Jurkat, Clone E6-1 (cell line): ENCODE measurements at regions not wholly inside any gene's neighbourhood (a gene's known extent, or its start where the extent isn't known, plus 50 kb on each side); places are given as distances from the start of the nearest gene placed in this dataset.
"Not testable (repeated sequence)": the region's sequence is repeated elsewhere in the genome, so short reads cannot be mapped to it uniquely, and the experiment has no call there.

Experiments
- DNase-seq: peaks from one replicate; pipeline ENCODE4 v3.0.0-alpha.2; 2011; ENCODE audit warnings: low read depth, low spot score
- H3K4me3 ChIP-seq: 2 replicates; pipeline ENCODE4 v1.5.1; 2011; ENCODE audit warnings: mild to moderate bottlenecking, low read length, control low read depth, moderate library complexity

- H3K4me3 ChIP-seq, result no peak overlapping the region
- no peak for DNase-seq
These were observed 890.9 kb downstream of the GBE1 start for GRCh38 chr3:80870476-80871041.

GRCh38 chr3:80855482-80855881, 906.0 kb downstream of the GBE1 start:
- H3K4me3 ChIP-seq, result no peak overlapping the region
- no peak for DNase-seq

GRCh38 chr3:80836395-80836794, 925.0 kb downstream of the GBE1 start:
- DNase-seq, result no peak
- no peak overlapping the region for H3K4me3 ChIP-seq

DNA sequence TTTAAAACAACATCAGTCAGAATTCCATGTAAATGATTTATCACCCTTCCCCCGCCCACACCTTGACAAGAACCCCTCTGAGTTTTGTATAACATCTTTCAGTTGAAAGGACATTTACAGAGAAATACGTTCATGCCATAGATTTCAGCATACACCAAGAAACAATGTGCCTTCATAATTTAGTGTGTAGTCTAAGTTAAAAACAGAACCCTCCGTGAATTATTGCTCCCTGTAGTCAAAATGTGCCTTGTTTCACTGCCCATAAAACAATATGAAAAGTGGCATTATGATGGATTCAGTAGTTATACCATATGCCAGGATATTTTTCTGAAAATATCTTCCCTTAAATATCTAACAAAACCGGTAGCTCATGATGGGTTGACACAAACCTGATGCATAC, 953.9 kb downstream of the GBE1 start:
- H3K4me3 ChIP-seq, result no peak overlapping the region
- DNase-seq, result no peak

DNA sequence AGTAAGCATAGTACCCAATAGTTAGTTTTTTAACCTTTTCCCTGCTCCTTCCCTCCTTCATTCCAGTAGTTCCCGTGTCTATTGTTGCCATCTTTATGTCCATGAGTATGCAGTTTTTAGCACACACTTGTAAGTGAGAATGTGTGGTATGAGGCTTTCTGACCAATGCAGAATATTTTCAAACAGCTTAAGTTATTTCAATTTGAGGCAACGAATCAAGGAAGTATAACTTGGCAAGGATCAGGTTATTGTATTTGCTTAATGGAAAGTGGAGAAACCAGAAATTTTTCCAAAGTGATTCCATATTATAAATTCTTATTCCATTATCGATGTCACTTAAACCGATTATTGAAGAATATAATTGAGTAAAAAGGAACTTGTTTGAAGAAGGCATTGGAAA, 954.8 kb downstream of the GBE1 start:
- no peak overlapping the region for H3K4me3 ChIP-seq
- DNase-seq, result no peak

DNA sequence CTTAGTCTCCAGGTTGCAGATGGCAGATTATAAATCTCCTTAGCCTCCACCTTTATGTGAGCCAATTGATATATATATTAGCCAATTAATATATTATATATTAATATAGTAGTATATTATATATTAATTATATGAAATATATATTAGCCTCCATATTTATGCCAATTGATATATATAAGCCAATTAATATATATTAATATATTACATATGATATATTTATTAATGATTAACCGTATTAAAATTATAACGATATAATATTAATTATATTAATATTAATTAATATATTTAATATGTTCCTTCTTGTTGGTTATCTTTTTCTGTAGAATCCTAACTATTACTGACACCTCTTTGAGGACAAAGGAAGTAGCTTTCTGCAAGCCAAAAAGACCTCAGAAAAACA, 972.5 kb downstream of the GBE1 start:
- no peak overlapping the region for H3K4me3 ChIP-seq
- DNase-seq, result no peak

DNA sequence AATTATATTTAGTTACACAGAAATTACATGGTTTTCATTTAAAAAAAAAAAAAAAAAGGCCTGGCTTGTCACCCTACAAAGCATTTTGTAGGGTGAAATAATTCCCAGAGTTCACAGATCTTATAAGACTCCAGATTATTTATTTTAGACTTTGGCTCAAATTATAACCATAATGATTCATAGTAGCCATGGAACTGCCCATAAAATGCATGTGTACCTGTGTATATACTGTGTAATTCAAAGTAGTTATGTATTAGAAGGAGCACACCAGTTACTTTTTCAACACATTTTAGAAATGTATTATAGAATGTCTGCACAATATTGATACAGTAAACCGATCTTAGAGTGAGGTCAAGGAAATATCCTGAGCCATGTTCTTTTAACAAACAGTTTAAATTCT, 975.6 kb downstream of the GBE1 start:
- no peak for DNase-seq
- H3K4me3 ChIP-seq, result no peak overlapping the region

DNA sequence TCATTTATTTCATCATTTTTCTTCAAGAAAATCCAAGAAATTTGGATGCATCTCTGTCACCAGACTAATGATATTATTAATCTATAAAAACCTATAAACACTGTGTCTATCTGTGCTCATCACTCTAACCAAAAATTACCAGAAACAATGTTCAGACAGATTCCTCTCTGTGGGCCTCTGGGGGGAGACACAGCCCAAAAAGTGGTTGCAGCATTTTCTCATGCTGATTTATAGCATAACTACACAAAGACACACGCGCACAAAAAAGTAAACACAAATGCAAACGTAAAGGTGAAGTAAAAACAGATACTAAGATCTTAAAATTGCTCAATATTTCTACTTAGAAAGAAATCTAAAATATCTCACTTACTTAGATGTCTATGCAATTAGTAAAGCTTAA, 976.0 kb downstream of the GBE1 start:
- H3K4me3 ChIP-seq, result no peak overlapping the region
- DNase-seq, result no peak

GRCh38 chr3:80771085-80771484, 990.4 kb downstream of the GBE1 start:
- no peak for DNase-seq
- no peak overlapping the region for H3K4me3 ChIP-seq

DNA sequence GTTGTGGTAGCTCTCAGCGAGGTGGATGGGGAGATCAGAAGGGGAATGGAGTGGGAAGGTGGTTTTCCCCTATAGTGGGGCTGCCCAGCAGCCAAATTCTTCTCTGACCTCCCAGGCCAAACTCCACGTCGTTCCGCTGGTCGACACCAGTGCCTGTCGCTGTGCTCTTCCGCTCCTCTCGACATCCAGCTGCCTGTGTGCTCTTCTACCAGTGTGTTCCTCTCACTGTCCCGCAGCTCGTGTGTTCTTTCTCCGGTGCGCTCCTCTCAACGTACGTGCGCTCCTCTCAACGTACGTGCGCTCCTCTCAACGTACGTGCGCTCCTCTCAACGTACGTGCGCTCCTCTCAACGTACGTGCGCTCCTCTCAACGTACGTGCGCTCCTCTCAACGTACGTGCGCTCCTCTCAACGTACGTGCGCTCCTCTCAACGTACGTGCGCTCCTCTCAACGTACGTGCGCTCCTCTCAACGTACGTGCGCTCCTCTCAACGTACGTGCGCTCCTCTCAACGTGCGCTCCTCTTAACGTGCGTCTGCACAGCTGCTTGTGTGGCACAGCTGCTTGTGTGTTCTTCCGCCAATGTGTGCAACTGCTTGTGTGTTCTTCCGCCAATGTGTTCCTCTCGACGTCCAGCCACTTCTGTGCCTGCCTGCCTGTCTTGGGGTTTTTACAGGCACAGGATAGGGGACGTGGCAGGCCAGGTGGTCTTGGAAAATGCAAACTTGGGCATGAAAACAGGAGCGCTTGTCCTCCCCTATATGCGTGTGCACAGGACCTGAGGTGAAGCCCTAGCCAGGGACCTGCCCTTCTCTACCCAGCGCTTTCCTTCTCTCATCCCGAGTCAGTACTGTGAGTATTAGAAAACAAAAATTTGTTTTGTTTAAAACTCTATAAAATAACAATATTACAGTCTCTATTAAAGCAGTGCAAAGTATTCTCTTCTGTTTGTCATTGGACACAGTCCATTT, 991.1 kb downstream of the GBE1 start:
- no peak overlapping the region for H3K4me3 ChIP-seq
- no peak for DNase-seq

DNA sequence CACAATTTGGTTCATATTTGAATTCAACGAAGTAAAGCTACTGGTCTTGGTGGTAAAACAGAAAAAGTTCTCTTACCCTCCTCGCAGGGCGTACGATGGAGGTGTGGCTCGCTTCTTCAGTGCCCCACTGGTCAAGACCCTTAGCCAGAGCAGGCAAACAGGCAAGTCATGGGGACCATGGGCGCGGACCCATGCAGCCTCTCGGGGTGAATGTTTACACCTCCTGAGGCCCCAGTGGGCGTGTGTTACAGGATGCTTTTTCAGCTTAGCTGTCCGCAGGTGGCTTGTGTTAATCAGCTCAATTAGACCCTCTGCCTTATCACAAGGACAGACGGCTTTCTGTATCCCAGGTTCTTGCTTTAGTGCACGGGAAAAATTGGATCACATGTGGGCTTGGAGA, 991.8 kb downstream of the GBE1 start:
- no peak for DNase-seq
- H3K4me3 ChIP-seq, result no peak overlapping the region

- H3K4me3 ChIP-seq, result no peak overlapping the region
- DNase-seq, result no peak
These were observed 993.8 kb downstream of the GBE1 start for GRCh38 chr3:80767604-80768003.

DNA sequence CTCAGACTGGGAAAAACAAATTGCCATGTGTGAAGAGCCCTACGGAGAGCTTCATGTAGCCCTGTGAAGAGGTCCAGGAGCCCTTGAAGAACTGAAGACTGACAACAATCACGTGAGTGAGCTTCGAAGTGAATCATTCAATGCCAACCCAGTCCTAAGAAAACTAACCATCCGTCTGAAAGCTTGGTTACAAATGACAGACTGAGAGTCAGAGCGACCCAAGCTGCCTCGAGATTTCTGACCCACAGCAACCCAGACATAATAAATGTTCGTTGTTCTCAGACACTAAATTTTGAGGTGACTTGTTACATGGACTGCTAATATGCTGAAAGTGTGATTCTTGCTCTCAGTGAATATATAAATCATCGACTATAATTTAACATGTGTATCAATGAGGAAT, 987.2 kb upstream of the ROBO1 start:
- no peak for DNase-seq
- H3K4me3 ChIP-seq, result no peak overlapping the region

GRCh38 chr3:80753021-80753420, 985.2 kb upstream of the ROBO1 start:
- no peak for DNase-seq
- H3K4me3 ChIP-seq, result no peak overlapping the region

- no peak overlapping the region for H3K4me3 ChIP-seq
- DNase-seq, result no peak
These were observed 982.8 kb upstream of the ROBO1 start for GRCh38 chr3:80750637-80751036.

DNA sequence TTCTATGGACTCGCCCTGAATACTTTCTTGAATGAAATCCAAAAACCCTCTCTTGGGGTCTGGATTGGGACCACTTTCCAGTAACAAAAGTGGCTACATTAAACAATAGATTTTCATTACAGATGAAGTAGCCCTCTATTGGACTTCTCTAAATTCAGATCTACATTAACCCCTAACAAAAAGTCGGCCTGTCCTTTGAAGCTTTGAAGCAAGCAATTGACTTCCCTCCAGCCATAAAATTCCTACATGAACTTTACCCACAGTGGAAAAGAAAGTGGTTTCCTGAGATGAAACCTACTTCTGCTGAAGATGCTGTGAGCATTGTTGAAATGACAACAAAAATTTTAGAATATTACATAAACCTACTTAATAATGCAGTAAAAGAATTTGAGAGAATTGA, 967.1 kb upstream of the ROBO1 start:
- H3K4me3 ChIP-seq, result no peak overlapping the region
- DNase-seq, result no peak

GRCh38 chr3:80734483-80734882, 966.7 kb upstream of the ROBO1 start:
- H3K4me3 ChIP-seq, result no peak overlapping the region
- DNase-seq, result no peak

DNA sequence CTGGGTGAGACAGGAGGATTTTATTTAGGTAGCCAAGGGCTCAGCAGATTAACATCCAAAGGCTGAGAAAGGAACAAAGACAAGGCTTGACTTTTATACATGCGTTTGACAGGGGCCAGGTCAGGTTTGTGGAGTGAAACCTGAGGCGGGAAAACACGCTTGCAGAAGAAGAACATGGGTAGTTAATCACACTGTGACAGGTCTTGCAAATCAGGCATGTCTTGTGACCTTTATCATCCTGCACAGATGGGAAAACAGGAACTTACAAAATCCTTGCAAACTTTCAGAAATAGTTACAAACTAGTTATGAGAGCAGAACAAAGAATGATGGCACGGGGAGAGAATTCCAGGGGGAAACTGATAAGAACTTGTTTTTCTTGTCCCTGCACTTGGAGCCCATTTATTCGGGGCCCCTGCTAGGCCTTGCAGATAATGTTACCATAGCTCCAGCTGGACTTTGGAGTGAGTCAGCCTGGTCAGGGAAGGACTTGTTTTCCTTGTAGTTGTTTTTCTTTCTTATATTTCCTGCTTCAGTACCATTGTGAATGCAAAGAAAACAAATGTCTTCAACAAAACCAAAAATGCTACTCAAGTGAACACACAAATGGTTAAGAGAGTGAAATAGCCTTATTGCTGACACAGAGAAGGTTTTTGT, 965.9 kb upstream of the ROBO1 start:
- DNase-seq, result no peak
- no peak overlapping the region for H3K4me3 ChIP-seq

GRCh38 chr3:80727561-80727960, 959.8 kb upstream of the ROBO1 start:
- not testable (repeated sequence) for H3K4me3 ChIP-seq, DNase-seq

- DNase-seq, H3K4me3 ChIP-seq: not testable (repeated sequence)
These were observed 942.0 kb upstream of the ROBO1 start for GRCh38 chr3:80709597-80710322.
